Eye (tissue), 1 donor: ENCODE measurements at regions not wholly inside any gene's neighbourhood (a gene's known extent, or its start where the extent isn't known, plus 50 kb on each side); places are given as distances from the start of the nearest gene placed in this dataset.

Experiments
- DNase-seq: peaks from one replicate; pipeline ENCODE4 v3.0.0-alpha.2; 2015

DNA sequence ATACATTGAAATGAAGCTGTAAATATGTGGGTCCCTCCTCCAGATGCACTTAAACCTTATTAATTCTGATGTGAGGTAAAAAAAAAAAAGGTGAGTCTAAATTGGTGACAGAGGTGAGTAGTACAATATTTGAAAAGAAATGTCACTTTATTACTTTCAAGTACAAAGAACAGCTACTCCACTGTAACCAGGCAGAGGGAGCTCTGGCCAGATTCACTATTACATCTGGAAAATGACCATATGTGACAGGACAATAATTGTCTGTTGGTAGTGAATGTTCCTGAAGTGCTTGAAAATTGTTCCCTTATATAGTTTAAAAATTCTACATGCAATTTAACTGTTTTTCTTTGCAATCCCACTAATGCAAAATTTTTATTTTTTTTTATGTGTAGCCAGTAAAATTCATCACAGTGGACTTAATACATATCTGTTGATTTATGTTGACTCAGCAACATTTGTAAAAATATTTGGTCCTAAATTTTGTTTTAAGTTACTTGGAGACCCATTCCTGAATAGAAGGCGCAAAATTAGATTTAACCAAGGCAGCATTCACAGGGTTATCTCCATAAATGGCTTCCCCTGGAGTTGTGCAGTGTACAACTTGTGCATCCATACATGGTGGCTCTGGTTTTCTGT is 231.9 kb upstream of the TBC1D5 start:
- no peak for DNase-seq

DNA sequence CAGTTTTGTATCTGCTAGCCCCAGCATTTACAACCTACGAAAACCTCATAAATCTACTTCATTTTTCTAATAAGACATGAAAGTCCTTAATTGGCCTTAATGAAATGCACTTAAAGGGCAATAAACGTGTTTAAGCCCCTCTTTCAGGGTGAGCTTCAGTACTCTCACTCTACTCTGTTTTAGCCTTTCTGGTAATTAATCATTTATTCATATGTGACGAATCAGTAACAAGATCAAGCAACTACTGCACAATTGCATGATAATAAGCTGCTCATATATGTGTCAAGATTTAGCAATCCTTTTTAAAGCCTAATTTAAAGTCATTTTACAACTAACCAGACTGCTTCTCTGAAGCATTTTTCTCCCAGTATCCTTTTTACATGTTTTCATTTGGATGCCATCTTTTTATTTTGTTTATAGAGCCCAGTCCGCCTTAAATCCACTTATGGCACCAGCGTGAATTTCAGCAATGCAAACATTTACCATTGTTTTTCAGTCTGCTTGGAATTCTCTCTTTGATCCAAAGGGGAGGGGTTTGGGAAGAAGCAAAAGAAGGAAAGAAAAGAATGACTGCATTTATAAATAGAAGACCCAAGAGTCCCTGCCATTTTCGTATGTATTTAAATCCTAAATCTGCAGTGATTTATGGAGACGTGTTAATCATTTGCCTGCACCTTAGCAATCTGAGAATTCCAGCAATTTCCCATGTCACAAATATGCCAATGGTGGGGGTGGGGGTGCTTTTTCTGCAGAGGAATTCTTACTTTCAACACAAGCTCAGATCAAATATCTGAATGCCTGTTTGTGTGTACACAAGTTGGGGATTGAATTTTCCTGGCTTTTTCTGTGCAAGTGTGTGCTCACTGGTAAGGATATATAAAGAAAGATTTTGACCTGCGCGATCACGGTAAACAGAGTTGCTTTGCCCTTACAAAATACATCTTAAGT is 230.8 kb upstream of the TBC1D5 start:
- peak; percentile 27 for DNase-seq

- DNase-seq, result no peak
Measured at GRCh38 chr3:17972476-17972875, 230.0 kb upstream of the TBC1D5 start.

GRCh38 chr3:17972030-17972429 is 229.6 kb upstream of the TBC1D5 start:
- DNase-seq, result no peak

- no peak for DNase-seq
Measured at GRCh38 chr3:17969985-17970568, 227.6 kb upstream of the TBC1D5 start.

DNA sequence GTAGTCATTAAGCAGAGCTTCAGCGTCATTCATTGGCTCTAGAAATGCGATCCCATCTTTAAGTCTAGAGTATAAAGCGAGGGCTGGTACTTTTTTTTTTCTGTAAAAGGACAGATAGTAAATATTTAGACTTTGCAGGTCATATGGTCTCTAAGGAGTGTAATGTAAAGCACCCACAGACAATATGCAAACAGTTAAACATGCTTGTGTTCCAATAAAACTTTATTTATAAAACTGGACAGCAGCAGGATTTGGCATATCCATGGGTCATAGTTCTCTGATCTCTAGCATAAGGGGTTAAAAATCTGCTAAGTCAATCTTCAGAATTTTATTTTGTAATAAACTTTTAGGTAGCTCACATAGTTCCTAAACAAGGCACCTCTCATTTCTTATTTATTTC is 226.8 kb upstream of the TBC1D5 start:
- DNase-seq, result no peak

DNA sequence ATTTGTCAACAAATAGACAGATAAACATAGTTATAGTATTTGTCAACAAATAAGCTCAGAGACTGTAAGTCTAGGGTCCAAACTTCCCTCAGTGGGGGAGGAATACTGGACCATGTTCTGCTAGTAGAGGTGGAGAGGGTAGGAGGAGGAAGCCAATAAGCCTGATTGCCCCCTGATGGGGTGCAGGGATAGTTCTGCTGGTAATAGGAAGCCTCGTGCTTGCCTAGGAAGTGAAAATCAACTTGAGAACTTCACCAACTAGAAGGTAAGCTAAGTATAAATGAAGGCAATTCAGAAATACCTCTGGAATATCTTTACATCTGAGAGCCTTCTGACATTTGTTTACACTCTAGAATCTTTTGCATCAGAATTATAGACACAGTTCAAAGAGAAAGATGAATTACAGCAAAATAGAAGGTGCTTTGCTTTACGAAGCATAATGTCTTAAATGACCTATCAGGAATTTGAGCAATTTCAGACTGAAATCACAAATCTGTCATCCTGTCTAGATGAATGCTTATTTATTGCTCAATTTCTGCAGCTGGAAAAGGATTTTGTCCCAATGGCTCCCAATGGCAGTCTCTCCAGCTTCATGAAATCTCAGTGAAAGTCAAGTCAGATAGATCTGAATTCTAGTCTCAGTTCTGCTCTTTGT is 225.6 kb upstream of the TBC1D5 start:
- no peak for DNase-seq

DNA sequence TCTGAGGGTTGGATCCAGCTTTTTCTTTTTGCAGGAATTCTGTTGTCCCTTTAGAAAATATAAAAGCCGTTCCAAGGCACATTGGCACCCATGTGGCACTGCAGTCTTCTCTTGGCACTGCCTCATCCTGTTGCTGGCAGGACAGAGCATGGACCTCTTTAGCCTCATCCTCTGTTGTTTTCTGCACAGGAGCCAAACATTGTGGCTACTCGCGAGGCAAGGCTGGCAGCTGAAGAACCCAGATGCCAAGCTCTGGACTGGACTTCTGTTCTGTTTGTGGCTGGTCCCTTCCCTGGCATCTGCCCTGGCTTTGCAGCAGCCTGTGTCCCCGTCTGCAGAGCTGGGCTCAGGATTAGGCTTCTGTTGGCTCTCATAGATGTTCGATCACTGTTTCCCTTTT is 224.7 kb upstream of the TBC1D5 start:
- no peak for DNase-seq

DNA sequence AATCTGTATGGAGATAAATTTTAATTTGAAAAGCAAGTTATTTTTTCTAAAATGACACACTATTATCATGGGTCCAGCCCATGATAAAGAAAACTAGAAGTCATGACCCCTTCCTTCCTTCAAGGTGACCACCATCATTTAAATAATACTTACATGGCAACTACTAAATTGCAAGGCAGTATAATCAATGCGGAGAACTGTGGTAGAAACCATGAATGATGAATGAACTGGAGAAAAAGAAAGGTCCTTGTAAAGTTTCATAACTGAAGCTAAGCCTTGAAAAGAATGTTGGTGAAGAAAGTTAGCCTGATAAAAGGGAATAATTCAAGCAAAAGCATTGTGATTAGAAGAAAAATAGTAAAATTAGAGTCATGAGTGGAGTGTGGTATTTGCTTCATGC is 222.9 kb upstream of the TBC1D5 start:
- no peak for DNase-seq

DNA sequence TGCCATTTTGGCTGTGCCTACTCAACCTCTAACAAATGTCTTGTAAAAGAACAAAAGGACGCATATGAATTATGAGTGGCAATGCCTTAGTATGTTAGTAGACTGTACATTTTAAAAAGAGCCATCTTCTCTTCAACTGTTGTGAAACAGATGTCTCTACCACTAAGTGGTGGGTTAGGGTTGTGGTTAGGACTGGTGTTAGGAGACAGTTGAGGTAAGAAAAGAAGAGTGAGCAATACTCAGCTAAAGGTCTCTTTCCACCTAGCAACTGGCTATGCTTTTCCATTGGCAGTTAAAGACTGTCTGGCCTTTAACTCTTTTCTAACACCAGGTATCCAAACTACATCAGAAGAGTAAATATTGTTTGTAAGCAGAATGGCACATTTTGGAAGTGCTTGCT is 221.7 kb upstream of the TBC1D5 start:
- no peak for DNase-seq

DNA sequence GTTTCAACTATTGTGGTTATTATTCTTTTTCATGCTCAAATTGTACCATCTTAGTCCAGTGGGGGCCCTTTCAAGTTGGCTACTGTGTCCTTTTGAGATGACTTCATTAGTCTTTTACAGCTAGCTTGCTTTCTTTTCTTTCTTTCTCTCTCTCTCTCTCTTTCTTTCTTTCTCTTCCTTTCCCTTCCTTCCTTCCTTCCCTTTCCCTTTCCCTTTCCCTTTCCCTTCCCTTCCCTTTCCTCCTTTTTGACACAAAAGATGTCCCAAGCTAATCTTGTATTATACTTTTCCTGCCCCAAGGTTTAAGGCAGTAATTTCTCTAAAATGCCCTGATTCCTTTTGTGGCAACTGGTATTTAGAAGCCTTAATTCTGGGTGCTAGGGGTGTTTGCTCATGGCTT is 213.0 kb upstream of the TBC1D5 start:
- no peak for DNase-seq

DNA sequence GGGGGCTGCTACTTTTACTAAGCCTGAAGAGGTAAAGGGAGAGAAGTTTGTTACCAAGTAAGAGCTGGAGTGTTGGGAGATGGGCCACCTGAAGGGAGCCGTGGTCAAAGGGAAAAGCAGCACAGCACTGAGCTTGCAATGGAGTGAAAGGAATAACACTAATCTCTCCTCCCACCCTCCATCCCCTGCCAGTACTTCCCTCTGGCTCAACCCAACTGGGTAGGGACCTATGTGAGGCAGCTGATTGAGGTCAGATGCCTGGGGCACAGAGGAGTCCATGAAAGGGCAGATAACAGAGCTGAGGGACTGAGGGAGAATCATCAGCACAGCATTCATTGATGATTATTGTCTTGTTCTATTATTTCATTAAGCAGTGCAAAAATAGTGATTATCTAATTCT is 212.4 kb upstream of the TBC1D5 start:
- no peak for DNase-seq

DNA sequence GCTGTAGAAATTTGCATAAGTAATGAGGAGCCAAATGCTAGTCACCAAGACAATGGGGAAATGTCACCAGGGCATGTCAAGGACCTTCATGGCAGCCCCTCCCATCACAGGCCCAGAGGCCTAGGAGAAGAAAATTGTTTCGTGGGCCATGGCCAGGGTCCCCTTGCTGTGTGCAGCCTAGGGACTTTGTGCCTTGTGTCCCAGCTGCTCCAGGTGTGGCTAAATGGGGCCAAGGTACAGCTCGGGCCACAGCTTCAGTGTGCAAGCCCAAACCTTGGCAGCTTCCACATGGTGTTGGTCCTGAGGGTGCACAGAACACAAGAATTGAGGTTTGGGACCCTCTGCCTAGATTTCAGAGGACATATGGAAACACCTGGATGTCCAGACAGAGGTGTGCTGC is 208.8 kb upstream of the TBC1D5 start:
- DNase-seq, result no peak

- DNase-seq, result no peak
Measured at GRCh38 chr3:17949101-17949500, 206.7 kb upstream of the TBC1D5 start.

DNA sequence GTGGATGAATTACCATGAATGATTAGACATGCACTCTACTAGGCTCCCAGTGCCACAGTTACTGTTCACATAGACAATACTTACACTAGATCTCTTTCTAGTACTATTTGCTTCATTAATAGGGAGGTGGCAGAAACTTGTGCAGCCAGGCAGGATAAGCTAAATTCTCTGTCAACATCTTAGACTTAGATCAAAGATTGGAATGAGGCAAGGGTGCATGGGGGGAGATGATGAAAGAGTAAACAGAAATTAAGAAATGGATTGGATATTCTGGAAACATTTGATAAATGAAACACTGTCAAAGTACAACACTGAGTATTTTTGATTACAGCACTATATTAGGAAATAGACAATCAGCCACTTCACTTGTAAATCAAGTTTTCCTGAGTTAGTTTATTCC is 205.4 kb upstream of the TBC1D5 start:
- no peak for DNase-seq

GRCh38 chr3:17946619-17947018 is 204.2 kb upstream of the TBC1D5 start:
- peak; percentile 42 for DNase-seq

- peak; percentile 78 for DNase-seq
Measured at GRCh38 chr3:17945799-17946399, 203.5 kb upstream of the TBC1D5 start.

GRCh38 chr3:17945018-17945798 is 202.8 kb upstream of the TBC1D5 start:
- no peak for DNase-seq

GRCh38 chr3:17942856-17943255 is 200.4 kb upstream of the TBC1D5 start:
- DNase-seq, result no peak

DNA sequence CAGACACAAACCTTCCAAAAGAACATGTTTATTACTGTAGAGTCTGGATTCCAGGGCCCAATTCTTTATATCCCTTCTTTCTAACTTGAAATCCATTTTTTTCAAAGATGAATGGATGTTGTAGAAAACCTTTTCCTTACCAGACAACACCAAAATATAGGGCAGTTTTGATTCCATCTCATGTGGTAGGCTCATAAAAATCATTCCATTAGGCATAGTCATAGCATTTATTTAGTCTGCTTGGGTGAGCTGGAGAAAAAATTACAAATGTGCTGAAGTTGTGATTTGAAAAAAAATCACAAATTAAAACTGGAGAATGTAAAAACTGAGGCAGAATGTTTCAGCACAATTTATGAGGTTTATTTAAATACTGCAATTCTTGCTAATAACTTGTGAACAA is 199.3 kb upstream of the TBC1D5 start:
- no peak for DNase-seq

- DNase-seq, result no peak
Measured at GRCh38 chr3:17941152-17941551, 198.7 kb upstream of the TBC1D5 start.

DNA sequence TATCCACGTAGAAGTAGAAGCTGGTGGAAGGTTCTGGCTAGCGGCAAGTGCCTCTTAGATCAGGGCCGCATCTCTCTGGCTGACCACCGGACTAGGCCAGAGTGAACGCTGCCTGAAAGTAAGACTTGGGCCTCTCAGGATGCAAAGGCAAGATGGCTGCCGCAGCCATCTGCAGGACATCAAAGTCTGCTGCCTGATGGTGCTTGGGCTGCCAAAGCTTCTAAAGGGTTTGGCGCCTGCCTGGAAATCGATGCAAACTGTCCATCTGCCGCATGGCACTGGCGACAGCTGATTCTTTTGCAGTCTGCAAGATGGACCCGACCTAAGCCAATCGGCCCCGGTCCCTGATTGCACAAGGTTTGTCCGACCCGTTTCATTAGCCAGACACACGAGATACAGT is 196.7 kb upstream of the TBC1D5 start:
- no peak for DNase-seq
